GM23248 (cell line): ENCODE measurements at regions not wholly inside any gene's neighbourhood (a gene's known extent, or its start where the extent isn't known, plus 50 kb on each side); places are given as distances from the start of the nearest gene placed in this dataset.

Source experiments
- DNase-seq: peaks from one replicate; pipeline ENCODE4 v3.0.0-alpha.2; 2015
- H2AFZ ChIP-seq: fragments of 200-600 bp; sonication (generic); 2 replicates; pipeline ENCODE4 v1.6.1; 2016; ENCODE audit warnings: antibody characterized with exemption
- H3F3A ChIP-seq: fragments of 200-600 bp; sonication (generic); 2 replicates; pipeline ENCODE4 v1.6.1; 2016; ENCODE audit warnings: mild to moderate bottlenecking, antibody characterized with exemption, mixed run types; ENCODE audit not compliant: insufficient read depth
- H3K27ac ChIP-seq: fragments of 200-600 bp; sonication (generic); 2 replicates; pipeline ENCODE4 v1.5.1; 2016; ENCODE audit warnings: mild to moderate bottlenecking
- H3K27me3 ChIP-seq: fragments of 200-600 bp; sonication (generic); replicated peaks from 2 replicates; pipeline ENCODE4 v1.6.1; 2016; ENCODE audit warnings: mild to moderate bottlenecking; ENCODE audit not compliant: insufficient read depth
- H3K36me3 ChIP-seq: fragments of 200-600 bp; sonication (generic); 2 replicates; pipeline ENCODE4 v1.6.1; 2016; ENCODE audit warnings: low read depth, mild to moderate bottlenecking
- H3K4me1 ChIP-seq: fragments of 200-600 bp; sonication (generic); 2 replicates; pipeline ENCODE4 v1.6.1; 2016; ENCODE audit warnings: mild to moderate bottlenecking; ENCODE audit not compliant: insufficient read depth
- H3K4me2 ChIP-seq: fragments of 200-600 bp; sonication (generic); one replicate; pipeline ENCODE4 v1.6.1; 2016; ENCODE audit warnings: mild to moderate bottlenecking; ENCODE audit not compliant: unreplicated experiment
- H3K4me3 ChIP-seq: fragments of 200-600 bp; sonication (generic); 2 replicates; pipeline ENCODE4 v1.5.1; 2016; ENCODE audit warnings: mild to moderate bottlenecking
- H3K79me2 ChIP-seq: fragments of 200-600 bp; sonication (generic); 2 replicates; pipeline ENCODE4 v1.6.1; 2016; ENCODE audit warnings: mild to moderate bottlenecking; ENCODE audit not compliant: insufficient read depth
- H3K9ac ChIP-seq: fragments of 200-600 bp; sonication (generic); 2 replicates; pipeline ENCODE4 v1.6.1; 2016; ENCODE audit warnings: mild to moderate bottlenecking
- H3K9me2 ChIP-seq: fragments of 200-600 bp; sonication (generic); 2 replicates; pipeline ENCODE4 v1.6.1; 2016; ENCODE audit warnings: mixed run types, mild to moderate bottlenecking, moderate library complexity; ENCODE audit not compliant: insufficient read depth
- H3K9me3 ChIP-seq: fragments of 200-600 bp; sonication (generic); one replicate; pipeline ENCODE4 v1.6.1; 2017; ENCODE audit warnings: low read depth
- H4K20me1 ChIP-seq: fragments of 200-600 bp; sonication (generic); 2 replicates; pipeline ENCODE4 v1.6.0; 2016; ENCODE audit not compliant: insufficient read depth
- EZH2 ChIP-seq: fragments of 200-600 bp; sonication (generic); IDR thresholded peaks from 2 replicates; pipeline ENCODE4 v1.6.1; 2018; ENCODE audit warnings: antibody characterized with exemption, mild to moderate bottlenecking; ENCODE audit not compliant: insufficient read depth, poor library complexity, severe bottlenecking
- EZH2phosphoT487 ChIP-seq: fragments of 200-600 bp; sonication (generic); IDR thresholded peaks from 2 replicates; pipeline ENCODE4 v1.6.1; 2018; ENCODE audit warnings: antibody characterized with exemption, moderate library complexity, mild to moderate bottlenecking, low read depth; ENCODE audit not compliant: insufficient read depth
- WGBS, 2 experiments: methylation state at CpG; one replicate each; pipeline ENCODE4 v1.1.6; 2015 to 2017; ENCODE audit warnings: low lambda C conversion rate in 2 of 2, low coverage in 1 of 2; ENCODE audit errors: missing lambda C conversion rate in 2 of 2; 5-methylcytosine and 5-hydroxymethylcytosine counted together
- in situ Hi-C: fragments of 300-500 bp; cut with MboI; formaldehyde crosslinking; loops from 2 replicates; pipeline ENCODE4 v1.15.0; 2020

DNA sequence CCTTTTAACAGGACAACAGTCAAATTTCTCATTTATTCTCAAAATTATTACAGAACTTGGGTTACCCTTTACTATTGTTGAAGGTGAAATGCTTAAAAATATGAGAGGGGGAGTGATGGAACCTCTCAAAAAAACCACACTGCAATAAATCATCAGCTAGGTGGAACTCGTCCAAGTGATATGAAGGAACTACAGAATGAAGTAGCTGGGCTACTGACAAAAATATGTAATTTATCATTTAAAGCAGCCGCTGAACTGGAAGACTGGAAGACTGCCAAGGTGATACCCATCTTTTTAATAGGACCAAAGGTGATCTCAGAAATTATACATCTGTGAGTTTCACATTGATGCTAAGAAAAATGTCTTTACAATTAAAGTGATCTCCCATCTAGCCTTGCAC is 597.7 kb upstream of the TENM3 start:
- 15 to 18% methylated on average over 2 of the region's 2 CpGs for WGBS, 2 experiments
- no peaks in the 10 kb centered on the region for H3K9me3 ChIP-seq
- H3K4me1 ChIP-seq, result no peaks in the 10 kb centered on the region
- no peak overlapping the region for H3K9ac ChIP-seq
- H3K4me2 ChIP-seq, result no peak overlapping the region
- no peaks in the 10 kb centered on the region for H3K9me2 ChIP-seq
- in situ Hi-C loops, result no loop called here
- H3K79me2 ChIP-seq, result no peaks in the 10 kb centered on the region
- no peak for DNase-seq
- H3K27ac ChIP-seq, result no peak overlapping the region
- H4K20me1 ChIP-seq, result no peaks in the 10 kb centered on the region
- no peaks in the 10 kb centered on the region for H3K36me3 ChIP-seq
- no peak overlapping the region for H2AFZ ChIP-seq
- no peaks in the 10 kb centered on the region for H3F3A ChIP-seq
- H3K4me3 ChIP-seq, result no peak overlapping the region
- no peaks in the 10 kb centered on the region for H3K27me3 ChIP-seq
- no peak for TF ChIP-seq EZH2
- no peak for TF ChIP-seq EZH2phosphoT487

DNA sequence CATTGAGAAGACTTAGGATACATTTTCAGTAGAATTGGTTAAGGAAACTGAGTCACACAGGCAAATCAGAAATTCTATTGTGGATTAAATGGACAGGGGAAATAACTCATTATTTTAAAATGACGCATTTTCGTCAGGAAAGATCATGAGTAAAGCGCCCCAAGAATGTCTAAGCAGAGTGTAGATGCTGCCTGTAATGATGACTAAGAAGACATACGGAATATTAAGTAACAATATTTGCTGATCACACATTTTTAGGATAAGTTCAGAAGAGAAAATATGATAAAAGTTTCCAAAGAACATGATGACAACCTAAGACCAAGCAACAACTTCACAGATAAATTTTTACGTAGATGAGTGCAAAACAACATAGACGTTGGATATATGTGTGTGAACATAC is 596.3 kb upstream of the TENM3 start:
- no peak overlapping the region for H3K4me2 ChIP-seq
- no peaks in the 10 kb centered on the region for H3K79me2 ChIP-seq
- H2AFZ ChIP-seq, result no peak overlapping the region
- no peaks in the 10 kb centered on the region for H3K9me2 ChIP-seq
- no peaks in the 10 kb centered on the region for H3K4me1 ChIP-seq
- H3K4me3 ChIP-seq, result no peak overlapping the region
- no peaks in the 10 kb centered on the region for H4K20me1 ChIP-seq
- H3F3A ChIP-seq, result no peaks in the 10 kb centered on the region
- no peaks in the 10 kb centered on the region for H3K9me3 ChIP-seq
- in situ Hi-C loops, result no loop called here
- TF ChIP-seq EZH2 (no peak), EZH2phosphoT487 (no peak)
- DNase-seq, result peak; percentile 33
- 25 to 32% methylated on average over 6 of the region's 6 CpGs for WGBS, 2 experiments
- no peaks in the 10 kb centered on the region for H3K36me3 ChIP-seq
- no peaks in the 10 kb centered on the region for H3K27me3 ChIP-seq
- H3K27ac ChIP-seq, result no peak overlapping the region
- H3K9ac ChIP-seq, result no peak overlapping the region

DNA sequence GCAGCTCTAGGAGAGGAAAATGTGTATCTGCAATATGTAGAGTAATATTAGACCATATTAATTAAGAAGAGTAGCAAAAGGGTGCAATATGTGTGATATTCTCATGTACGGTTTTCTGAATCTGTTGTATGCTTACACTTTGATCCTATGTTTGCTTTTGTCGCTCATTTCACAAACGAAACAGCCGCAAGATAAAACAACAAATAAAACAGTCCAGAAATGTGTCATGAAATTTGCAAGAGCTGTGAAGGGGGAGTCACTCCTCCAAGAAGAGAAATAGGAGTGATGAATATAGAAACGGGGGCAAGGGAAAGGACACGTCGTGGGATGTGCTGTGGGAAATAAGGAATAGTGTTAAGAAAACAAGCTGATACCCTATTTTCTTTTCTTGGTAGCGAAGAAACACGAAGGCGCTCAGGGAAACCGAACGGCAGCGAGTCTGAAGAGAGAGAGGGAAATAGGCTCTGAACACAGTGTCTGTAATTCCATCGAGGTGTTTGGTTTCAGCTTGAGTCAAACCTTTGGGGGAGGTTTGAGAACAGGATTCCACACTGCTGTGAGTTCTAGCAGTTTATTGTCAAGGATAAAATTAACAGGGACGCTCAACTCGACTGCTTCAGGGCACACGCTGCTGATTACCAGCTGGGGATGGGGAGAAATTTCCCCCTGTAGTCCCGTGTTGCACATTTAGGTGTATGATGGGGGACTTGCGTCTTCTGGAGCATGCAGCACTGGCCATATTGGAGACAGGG is 595.6 kb upstream of the TENM3 start:
- DNase-seq, result peak; percentile 20
- Histone ChIP-seq H4K20me1 (no peaks in the 10 kb centered on the region), H3K36me3 (no peaks in the 10 kb centered on the region), H3K4me2 (no peak overlapping the region), H3K4me1 (no peaks in the 10 kb centered on the region), H2AFZ (peak overlapping the region; percentile 41; the same call in 1 of the 2 replicates), H3K79me2 (no peaks in the 10 kb centered on the region), H3K9me2 (no peaks in the 10 kb centered on the region), H3K4me3 (no peak overlapping the region), H3K27me3 (no peaks in the 10 kb centered on the region), H3K27ac (no peak overlapping the region), H3K9me3 (no peaks in the 10 kb centered on the region), H3F3A (no peaks in the 10 kb centered on the region), H3K9ac (no peak overlapping the region)
- in situ Hi-C loops, result no loop called here
- WGBS, 2 experiments, result 21% methylated on average over 19 of the region's 19 CpGs
- TF ChIP-seq EZH2 (no peak), EZH2phosphoT487 (no peak)

DNA sequence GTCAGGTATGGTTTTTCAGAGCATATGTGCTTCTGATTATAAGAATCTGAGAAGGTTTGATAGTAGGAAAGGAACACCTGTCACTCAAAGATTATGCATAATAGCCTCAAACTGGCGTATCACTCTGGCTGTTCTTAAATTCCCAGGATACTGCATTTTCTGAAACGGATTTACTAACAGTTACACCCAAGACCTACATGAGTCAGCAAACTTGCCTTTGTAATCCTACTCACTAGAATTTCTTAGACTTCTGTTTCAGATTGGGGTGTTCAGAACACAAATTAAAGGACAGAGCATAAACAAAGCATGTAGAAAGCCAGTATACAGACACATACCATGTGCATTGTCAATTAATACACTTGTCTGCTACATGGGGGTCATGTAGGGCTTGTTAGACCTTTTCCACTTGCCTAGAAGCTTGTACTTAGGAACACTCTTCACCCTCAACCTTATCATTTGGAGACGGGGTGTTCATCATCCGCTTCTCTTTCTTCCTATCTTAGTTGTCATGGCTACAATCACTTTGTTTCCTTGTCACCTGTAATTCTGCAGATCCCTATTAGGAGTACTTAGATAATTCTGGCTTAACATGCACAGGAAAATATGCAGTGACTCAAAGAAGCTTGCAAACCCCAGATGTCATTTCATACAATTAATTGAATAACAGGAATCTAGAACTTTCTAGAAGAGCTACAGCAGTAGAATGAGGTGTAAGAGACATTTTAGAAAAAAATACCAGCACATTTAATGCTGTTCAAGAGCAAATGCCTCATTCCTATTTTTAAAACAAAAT is 593.0 kb upstream of the TENM3 start:
- H3K4me3 ChIP-seq, result no peak overlapping the region
- no peak overlapping the region for H3K9ac ChIP-seq
- in situ Hi-C loops, result no loop called here
- no peaks in the 10 kb centered on the region for H3K79me2 ChIP-seq
- no peak overlapping the region for H3K4me2 ChIP-seq
- H3K9me3 ChIP-seq, result no peaks in the 10 kb centered on the region
- H3K27me3 ChIP-seq, result no peaks in the 10 kb centered on the region
- H3F3A ChIP-seq, result no peaks in the 10 kb centered on the region
- H3K36me3 ChIP-seq, result no peaks in the 10 kb centered on the region
- H3K27ac ChIP-seq, result no peak overlapping the region
- H4K20me1 ChIP-seq, result no peaks in the 10 kb centered on the region
- DNase-seq, result peak; percentile 11
- 10 to 16% methylated on average over 4 of the region's 4 CpGs for WGBS, 2 experiments
- TF ChIP-seq EZH2, result no peak
- no peak for TF ChIP-seq EZH2phosphoT487
- no peaks in the 10 kb centered on the region for H3K4me1 ChIP-seq
- no peaks in the 10 kb centered on the region for H3K9me2 ChIP-seq
- no peak overlapping the region for H2AFZ ChIP-seq
